ENCODE measurements at regions not wholly inside any gene's neighbourhood (a gene's known extent, or its start where the extent isn't known, plus 50 kb on each side); places are given as distances from the start of the nearest gene placed in this dataset.

DNA sequence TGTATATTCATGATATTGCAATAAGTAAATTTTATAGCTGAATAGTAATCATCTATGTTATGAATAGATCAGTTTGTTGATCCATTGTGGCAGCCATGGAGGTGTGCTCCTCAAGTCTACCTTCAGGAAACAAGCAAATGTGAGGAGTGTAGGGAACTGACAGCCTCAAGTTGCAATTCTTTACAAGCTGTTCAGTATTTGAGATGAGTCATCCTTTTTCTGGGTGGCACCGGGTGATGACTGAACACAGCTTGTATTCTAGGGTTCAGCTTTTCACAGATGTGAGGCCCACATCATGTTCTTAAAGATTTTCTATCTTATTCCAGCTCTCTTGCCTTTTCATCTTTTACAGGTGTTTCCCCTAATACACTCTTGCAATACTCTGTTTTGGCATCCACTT, 452.4 kb downstream of the KCNH5 start:
- 84% methylated on average over 1 of the region's 1 CpG for WGBS
- no peak for DNase-seq (ENCODE audit: low spot score)
- Histone ChIP-seq H3K4me3 (ENCODE audit: low read depth in 1 of 3, low read length in 3 of 3) (no peak overlapping the region), H3K27ac (ENCODE audit: low read depth in 1 of 2, low read length in 2 of 2) (no peak overlapping the region), H3K9ac (ENCODE audit: low read depth in 1 of 2, low read length in 2 of 2) (no peak overlapping the region), H3K4me1 (ENCODE audit: control insufficient read depth in 4 of 4, insufficient read depth in 4 of 4, low read length in 3 of 4) (no peaks in the 10 kb centered on the region), H3K27me3 (ENCODE audit: control insufficient read depth in 4 of 4, insufficient read depth in 4 of 4, low read length in 3 of 4) (no peaks in the 10 kb centered on the region), H3K9me3 (ENCODE audit: control insufficient read depth in 4 of 4, low read length in 3 of 4) (peaks cover 0 to 5% (median 3%) of the 10 kb centered on the region in 4 donors), H3K36me3 (ENCODE audit: control insufficient read depth in 4 of 4, insufficient read depth in 3 of 4, low read depth in 1 of 4, low read length in 3 of 4) (no peaks in the 10 kb centered on the region)
- TF ChIP-seq CTCF (IDR thresholded peaks at IDR 0.05; ENCODE audit: low read depth, low read length, missing input control), result no peak
- TF ChIP-seq SP1 (IDR thresholded peaks at IDR 0.05), result no peak
- no peak for TF ChIP-seq JUND (IDR thresholded peaks at IDR 0.05)
- no peak for TF ChIP-seq FOXA1 (IDR thresholded peaks at IDR 0.05)
- no peak for TF ChIP-seq YY1 (IDR thresholded peaks at IDR 0.05)

- Histone ChIP-seq H3K9ac (ENCODE audit: low read depth in 1 of 2, low read length in 2 of 2) (no peak overlapping the region), H3K36me3 (ENCODE audit: control insufficient read depth in 4 of 4, insufficient read depth in 3 of 4, low read depth in 1 of 4, low read length in 3 of 4) (no peaks in the 10 kb centered on the region), H3K4me1 (ENCODE audit: control insufficient read depth in 4 of 4, insufficient read depth in 4 of 4, low read length in 3 of 4) (no peaks in the 10 kb centered on the region), H3K4me3 (ENCODE audit: low read depth in 1 of 3, low read length in 3 of 3) (no peak overlapping the region), H3K27ac (ENCODE audit: low read depth in 1 of 2, low read length in 2 of 2) (no peak overlapping the region), H3K27me3 (ENCODE audit: control insufficient read depth in 4 of 4, insufficient read depth in 4 of 4, low read length in 3 of 4) (no peaks in the 10 kb centered on the region), H3K9me3 (ENCODE audit: control insufficient read depth in 4 of 4, low read length in 3 of 4) (peaks cover 0 to 5% (median 3%) of the 10 kb centered on the region in 4 donors)
- no peak for TF ChIP-seq GABPA (IDR thresholded peaks at IDR 0.05 in 1 of 2, conservative IDR thresholded peaks at IDR 0.05 in 1 of 2)
- no peak for TF ChIP-seq HNF4G (IDR thresholded peaks at IDR 0.05)
- TF ChIP-seq MAX (IDR thresholded peaks at IDR 0.05), result no peak
- TF ChIP-seq REST (IDR thresholded peaks at IDR 0.05), result no peak
- no peak for DNase-seq (ENCODE audit: low spot score)
- WGBS, result 90% methylated on average over 1 of the region's 1 CpG
Observed at GRCh38 chr14:62597143-62597542, 448.1 kb downstream of the KCNH5 start.

- no peak for DNase-seq (ENCODE audit: low spot score)
- H3K9me3 ChIP-seq (ENCODE audit: control insufficient read depth in 4 of 4, low read length in 3 of 4), result peaks cover 0 to 5% (median 3%) of the 10 kb centered on the region in 4 donors
- TF ChIP-seq FOXA2 (IDR thresholded peaks at IDR 0.05), result no peak
- TF ChIP-seq RAD21 (IDR thresholded peaks at IDR 0.05), result no peak
- TF ChIP-seq ATF3 (IDR thresholded peaks at IDR 0.05), result no peak
- no peak for TF ChIP-seq EGR1 (IDR thresholded peaks at IDR 0.05; ENCODE audit: low read depth in 2 of 2)
- TF ChIP-seq TAF1 (conservative IDR thresholded peaks at IDR 0.05), result no peak
- no peak for TF ChIP-seq CTCF (IDR thresholded peaks at IDR 0.05; ENCODE audit: low read depth, low read length, missing input control)
- no peak for TF ChIP-seq NR2F2 (IDR thresholded peaks at IDR 0.05)
- no peak for TF ChIP-seq ZBTB33 (IDR thresholded peaks at IDR 0.05)
- no peak for TF ChIP-seq HNF4A (conservative IDR thresholded peaks at IDR 0.05)
- TF ChIP-seq GABPA (IDR thresholded peaks at IDR 0.05 in 1 of 2, conservative IDR thresholded peaks at IDR 0.05 in 1 of 2), result no peak
- no peak for TF ChIP-seq MAX (IDR thresholded peaks at IDR 0.05)
- TF ChIP-seq HNF4G (IDR thresholded peaks at IDR 0.05), result no peak
- no peak for TF ChIP-seq YY1 (IDR thresholded peaks at IDR 0.05)
Observed at GRCh38 chr14:62599616-62600385, 445.5 kb downstream of the KCNH5 start.

More at GRCh38 chr14:62599616-62600385, 445.5 kb downstream of the KCNH5 start:
- Histone ChIP-seq H3K9ac (ENCODE audit: low read depth in 1 of 2, low read length in 2 of 2) (no peak overlapping the region), H3K36me3 (ENCODE audit: control insufficient read depth in 4 of 4, insufficient read depth in 3 of 4, low read depth in 1 of 4, low read length in 3 of 4) (no peaks in the 10 kb centered on the region), H3K4me3 (ENCODE audit: low read depth in 1 of 3, low read length in 3 of 3) (no peak overlapping the region), H3K4me1 (ENCODE audit: control insufficient read depth in 4 of 4, insufficient read depth in 4 of 4, low read length in 3 of 4) (no peaks in the 10 kb centered on the region), H3K27me3 (ENCODE audit: control insufficient read depth in 4 of 4, insufficient read depth in 4 of 4, low read length in 3 of 4) (no peaks in the 10 kb centered on the region), H3K27ac (ENCODE audit: low read depth in 1 of 2, low read length in 2 of 2) (no peak overlapping the region)
- 87% methylated on average over 2 of the region's 2 CpGs for WGBS
